Iris pigment epithelial cell (primary cell): ENCODE measurements at regions not wholly inside any gene's neighbourhood (a gene's known extent, or its start where the extent isn't known, plus 50 kb on each side); places are given as distances from the start of the nearest gene placed in this dataset.

ENCODE experiments used
- DNase-seq: peaks from one replicate; pipeline ENCODE4 v3.0.0-alpha.2; 2011; ENCODE audit warnings: low read depth

DNA sequence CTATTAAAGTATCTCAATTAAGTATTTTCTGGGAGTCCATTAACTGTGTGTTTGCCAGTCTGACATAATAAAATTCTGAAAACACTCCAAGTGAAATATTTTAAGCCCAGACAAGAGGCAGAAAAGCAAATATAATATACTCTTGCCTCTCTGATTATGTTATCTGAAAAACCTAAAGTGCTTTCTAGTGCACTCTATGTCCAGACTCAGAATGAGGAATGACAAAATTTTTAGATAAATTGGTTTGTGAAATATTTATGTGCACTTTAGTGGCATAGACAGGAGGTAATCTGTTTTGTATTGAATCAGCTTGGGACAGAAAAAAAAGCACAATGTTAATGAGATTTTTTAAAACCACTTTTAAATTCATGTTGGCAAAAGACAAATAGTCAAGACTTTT is 508.2 kb upstream of the SUCLG2 start:
- DNase-seq = no peak

DNA sequence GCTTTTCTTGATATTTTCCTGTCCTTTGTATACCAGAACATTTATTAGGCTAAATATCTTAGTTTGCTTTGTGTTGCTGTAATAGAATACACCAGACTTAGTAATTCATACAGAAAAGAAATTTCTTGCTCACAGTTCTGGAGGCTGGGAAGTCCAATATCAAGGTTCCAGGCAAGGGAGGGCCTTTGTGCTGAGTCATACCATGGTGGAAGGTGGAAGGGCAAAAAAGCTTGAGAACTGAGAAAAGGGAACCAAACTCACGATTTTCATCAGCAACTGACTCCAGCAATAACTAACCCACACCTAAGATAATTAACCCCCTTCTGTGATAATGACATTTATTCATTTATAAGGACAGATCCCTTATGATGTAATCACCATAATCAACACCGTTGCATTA is 496.9 kb upstream of the SUCLG2 start:
- DNase-seq = no peak

DNA sequence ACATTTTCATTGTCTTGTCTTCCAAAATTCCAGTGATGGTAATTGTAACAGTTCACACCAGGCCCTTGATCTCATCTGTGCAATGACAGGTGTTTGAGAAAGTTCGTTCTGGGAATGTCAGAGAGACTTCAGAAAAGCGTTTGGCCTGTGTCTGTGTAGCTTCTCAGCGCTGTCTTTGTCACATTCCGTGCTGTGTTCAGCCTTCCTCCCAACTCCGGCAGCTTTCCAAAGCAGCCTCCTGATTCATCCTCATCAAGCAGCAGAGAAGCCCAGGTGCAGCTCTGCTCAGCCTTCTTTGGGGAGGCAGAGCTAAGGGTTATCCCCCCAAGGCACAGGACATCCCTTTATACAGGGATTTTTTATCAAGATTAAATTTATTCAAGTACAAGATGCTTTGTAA is 494.0 kb upstream of the SUCLG2 start:
- DNase-seq = no peak

DNA sequence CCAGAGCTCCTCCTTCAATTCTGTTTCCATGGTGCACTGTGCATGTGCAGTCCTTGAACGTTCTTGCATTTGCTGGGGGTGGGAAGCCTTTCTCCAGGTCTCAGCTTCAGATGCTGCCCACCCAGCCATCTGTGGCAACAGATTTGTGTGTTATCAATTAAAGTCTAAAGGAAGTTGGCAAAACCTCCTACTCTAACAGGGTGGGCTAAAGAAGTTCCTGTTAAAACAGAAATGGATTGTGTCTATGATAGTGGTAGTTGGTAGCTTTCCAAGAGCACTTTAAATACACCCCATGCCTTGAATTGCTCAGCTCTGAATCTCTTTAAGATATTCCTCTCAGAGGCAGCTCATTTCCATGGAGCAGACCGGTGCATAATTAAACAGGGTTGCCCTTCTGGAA is 488.0 kb upstream of the SUCLG2 start:
- no peak for DNase-seq

DNA sequence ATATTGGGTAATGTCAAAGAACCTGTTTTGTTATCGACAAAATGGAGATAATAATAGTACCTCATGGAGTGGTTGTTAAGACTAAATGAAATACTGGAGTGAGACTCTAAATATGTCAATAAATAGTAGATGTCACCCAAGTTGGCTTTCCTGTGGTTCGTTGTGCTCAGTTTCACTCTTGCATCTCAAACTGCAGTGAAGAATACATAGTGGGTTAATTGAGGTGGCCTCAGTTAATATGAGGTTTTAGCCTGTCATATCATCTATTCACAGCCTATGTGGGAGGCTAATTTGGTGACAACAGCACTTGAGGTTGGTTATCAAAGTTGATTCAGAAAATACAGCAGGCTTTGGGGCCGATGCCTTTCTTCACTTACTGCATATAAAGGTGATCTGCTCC is 485.5 kb upstream of the SUCLG2 start:
- DNase-seq = no peak

DNA sequence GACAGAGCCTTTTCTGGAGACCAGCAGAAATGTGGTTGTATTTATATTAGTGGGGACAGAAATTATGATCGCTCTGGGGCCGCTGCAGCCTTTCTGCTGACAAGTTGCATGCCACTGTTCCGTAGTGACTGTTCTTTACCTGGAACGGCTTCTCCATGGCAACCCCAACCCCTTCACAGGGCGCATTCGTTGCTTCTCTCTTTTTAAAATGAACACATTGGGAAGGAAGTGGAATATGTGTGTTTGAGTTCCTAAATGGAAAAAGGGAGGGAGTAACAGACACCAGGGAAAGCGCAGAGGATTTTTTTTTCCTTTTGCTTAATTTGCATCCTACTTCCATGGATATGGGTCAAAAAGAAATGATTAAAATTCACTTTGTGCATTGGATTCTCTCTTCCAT is 482.0 kb upstream of the SUCLG2 start:
- DNase-seq = no peak

DNA sequence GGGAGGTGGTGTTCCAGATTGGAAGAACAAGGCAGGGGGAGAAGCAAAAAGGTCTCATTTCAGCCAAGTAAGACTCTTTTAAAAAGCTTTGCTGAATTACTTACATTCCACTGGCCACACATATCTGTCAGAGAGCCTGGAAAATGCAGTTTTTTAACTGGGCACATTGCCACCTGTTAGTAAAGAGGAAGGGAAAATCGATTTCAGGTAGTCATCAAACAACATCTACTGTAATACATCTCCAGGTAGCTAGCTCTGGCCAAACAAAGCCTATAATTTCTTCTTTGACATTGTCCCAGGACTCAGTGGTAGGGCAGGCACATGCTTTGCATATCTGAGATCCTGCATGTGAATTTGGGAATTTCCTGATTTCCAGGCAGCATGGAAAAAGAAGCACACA is 480.7 kb upstream of the SUCLG2 start:
- DNase-seq = no peak

DNA sequence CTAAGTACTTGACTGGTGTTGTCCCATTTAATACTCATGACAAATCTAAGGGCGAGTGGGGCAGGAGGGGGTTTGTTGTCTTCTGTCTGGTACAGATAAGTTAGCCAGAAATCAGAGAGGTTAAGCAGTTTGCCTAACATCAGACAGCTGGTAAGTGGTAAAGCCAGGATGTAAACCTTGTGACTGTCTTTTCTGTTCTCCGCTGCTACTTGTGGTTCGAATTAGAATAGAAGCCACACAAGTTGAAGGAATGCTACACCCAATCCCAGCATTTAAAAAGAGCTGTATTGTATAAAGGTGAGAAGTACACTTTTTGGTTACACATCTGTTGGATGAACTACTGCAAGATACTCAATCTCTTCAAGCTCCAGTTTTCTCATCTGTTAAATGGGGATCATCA is 474.7 kb upstream of the SUCLG2 start:
- DNase-seq = no peak

DNA sequence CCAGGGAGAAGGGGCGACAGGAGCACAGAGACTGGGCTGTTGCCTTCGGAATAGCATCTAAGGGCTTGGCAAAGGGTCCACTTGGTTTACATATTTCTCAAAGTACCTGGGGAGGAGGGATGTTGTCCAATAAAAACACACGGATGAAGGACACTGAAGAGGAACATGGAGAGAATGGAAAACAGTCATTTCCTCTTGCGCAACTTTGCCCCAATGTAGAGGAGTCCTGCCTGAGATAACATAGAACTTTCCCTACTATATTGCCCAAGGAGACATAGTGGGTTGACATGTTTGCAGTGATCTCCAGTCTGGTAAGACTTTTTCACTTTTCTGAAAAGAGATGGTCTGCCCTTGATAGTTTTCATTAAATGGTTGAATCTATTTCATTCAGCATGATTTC is 468.8 kb upstream of the SUCLG2 start:
- no peak for DNase-seq

DNA sequence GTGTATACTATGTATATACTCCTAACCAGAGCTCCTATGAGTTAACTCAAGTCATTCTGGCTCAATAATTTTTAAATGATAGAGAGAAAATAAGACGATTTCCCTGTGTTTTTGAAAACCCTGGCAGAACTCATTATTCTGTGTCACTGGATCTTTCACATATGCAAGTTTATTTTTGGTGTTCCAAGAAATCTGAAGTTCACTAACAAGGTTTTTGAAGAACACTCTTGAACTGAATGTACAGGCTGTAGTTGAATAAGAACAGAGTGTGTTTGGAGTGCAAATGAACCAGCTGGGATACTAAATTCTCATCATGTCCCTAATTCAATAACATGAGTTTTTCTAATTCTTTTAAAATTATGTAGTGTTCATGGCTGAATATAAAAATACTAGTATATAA is 466.9 kb upstream of the SUCLG2 start:
- DNase-seq = no peak

DNA sequence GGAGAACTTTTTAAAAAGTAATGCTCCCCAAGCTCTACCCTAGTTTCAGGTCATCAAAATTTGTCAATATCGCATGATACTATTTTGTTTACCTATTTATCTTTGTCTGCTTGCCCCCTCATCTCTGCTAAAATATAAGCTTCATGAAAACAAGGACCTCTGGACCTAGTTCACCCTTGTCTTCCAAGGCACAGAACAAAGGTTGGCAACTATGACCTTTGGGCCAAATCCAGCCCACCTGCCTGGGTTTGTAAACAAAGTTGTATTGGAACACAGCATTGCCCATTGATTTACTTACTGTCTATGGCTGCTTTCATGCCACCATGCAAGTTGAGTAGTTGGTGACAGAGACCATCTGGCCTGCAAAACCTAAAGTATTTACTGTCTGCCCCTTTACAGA is 462.2 kb upstream of the SUCLG2 start:
- no peak for DNase-seq

DNA sequence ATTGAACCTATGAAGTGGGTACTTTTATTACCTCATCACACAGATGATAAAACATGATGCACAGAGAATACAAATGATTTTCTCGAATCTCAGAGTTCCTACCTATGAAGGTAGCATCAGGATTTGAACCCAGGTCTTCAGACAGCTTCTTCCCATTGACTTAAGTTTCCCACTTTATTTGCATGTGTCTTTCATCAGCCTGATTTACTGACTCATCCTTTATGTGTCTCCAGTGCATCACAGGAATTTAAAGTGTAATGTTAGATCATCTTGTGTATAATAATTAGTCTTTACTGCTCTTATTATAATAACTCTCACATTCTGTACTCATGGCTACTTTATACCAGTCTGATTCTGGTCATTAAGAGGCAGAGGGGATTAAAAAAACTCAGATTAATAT is 449.4 kb upstream of the SUCLG2 start:
- no peak for DNase-seq

DNA sequence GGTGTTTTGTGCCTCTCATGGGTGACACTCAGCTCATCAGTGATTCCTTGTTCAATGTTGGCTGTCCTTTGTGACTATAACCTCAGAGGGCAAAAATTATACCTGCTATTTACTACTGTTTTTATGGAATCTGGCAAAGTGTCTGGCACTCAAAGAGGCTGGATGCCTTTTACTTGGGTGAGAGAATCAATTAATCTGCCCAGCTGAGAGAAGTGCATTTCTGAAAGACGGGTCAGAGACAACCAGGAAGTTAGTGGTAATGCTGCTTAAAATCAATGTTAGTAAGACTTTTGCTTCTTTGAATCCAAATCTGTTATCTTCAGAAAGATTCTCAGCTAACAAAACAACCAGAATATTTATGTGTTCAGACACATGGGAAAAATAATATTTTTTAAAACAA is 436.2 kb upstream of the SUCLG2 start:
- DNase-seq = no peak

DNA sequence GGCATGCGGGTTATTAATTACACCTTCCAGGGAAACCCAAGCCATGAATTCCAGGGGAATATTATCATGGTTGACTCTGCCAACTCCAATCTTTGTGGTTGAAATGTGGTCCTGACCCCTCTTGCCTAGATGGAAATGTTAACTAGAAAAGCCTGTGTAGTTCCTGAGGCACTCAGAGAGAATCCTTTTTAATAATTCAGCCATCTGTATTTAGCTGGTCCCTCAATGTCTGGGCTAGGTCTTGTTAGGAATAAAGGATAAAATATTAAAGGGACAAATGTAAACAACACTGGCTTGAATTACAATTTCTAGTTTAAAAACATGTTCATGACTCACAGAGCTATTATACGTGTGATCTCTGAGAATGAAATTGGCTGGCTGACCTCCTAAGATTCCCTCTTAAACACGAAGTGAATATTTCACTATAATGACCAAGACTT is 435.2 kb upstream of the SUCLG2 start:
- DNase-seq = peak; percentile 6

DNA sequence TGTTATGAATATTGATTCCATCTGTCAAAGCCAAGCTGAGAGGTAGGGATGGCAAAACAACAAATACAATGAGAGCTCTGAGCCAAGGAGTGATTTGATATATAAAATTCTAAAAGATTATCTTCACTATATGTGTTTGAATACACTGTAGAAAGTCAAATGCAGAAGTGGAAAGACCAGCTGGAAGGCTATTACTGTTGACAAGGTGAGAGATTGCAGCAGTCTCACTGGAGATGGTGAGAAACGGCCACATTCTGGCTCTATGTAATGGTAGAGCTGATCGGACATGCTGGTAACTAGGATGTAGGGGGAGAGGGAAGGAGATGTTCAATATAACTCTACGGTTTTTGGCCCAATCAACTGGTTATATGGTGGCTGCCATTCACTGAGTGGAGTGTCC is 434.2 kb upstream of the SUCLG2 start:
- no peak for DNase-seq

DNA sequence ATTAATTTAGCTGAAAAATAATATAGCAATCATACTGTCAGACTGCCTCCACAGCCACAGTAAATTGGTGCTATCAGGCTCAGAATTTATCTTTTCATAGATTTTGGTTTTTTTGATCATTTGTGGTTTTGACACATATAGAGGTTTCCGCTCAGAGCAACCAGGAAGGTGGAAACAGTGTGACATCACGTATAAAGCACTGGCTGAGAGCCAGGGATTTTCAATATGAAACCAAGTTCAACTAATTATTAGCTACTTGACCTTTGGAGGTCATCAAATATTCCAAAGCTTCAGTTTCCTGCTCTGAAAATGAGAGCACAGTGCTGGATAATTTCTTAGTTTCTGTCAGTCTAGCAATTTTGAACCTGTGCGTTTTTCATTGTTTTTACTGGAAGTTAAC is 433.8 kb upstream of the SUCLG2 start:
- DNase-seq = no peak

DNA sequence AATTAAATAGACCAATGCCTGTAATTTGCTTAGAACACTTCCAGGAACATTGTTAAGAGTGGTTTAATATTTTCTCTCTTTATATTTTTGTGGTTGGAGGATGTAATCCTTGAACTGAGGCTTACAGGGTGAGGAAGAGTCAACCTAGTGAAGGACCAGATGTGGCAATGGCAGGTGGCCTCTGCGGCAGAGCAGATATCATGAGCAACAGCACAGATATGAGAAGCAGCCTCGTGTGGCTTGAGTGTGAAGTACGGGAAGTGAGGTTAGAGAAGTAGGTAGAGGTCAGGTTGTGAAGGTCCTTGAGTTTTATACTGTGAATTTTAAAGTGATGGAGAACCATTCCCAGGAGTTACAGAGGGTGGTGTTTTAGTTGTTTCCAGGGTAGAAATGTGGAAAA is 417.6 kb upstream of the SUCLG2 start:
- DNase-seq = no peak

DNA sequence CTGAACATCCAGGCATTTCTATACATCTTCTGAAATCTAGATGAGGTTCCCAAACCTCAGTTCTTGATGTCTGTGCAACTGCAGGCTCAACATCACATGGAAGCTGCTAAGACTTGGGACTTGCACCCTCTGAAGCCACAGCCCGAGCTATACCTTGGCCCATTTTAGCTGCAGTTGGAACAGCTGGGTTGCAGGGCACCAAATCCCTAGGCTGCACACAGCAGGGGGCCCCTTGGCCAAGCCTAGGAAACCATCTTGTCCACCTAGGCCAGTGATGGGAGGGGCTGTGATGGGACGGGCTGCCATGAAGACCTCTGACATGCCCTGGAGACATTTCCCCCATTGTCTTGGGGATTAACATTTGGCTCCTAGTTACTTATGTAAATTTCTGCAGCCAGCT is 415.8 kb upstream of the SUCLG2 start:
- no peak for DNase-seq

DNA sequence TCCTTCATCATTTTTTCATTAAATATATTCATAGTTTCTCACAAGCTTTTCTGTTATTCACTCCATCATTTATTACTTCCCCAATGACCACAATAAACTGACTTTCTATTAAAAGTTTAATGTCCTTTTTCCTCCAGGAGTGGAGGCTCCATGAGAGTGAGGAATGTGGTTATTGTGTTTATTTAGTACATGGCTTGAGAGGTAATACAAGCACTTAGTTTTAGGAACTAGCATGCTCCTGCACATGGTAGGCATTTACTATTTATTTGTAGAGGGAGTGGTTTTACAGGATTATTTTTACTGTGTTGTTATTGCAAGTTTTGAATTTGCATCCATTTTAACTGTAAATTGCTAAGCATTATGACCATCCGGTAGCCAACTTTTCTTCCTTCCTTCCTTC is 412.9 kb upstream of the SUCLG2 start:
- no peak for DNase-seq

DNA sequence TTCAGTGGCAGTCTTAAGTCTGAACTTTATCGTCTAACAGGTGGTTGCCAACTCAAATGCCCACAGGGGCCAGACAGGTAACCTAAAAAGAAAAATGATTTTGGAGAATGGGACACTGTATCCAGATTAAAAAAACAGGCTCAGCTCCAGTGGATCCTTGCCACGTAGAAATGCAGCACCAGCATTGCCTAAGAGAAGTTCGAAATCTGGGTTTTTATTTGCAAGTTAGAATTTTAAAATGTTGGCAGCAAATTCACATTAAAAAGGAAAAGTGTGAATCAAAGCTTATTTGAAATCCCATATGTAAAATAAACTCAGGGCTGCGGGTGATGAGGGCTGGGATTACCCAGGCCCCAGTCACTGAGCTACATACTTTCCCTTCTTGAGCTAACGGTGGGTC is 408.5 kb upstream of the SUCLG2 start:
- DNase-seq = no peak

DNA sequence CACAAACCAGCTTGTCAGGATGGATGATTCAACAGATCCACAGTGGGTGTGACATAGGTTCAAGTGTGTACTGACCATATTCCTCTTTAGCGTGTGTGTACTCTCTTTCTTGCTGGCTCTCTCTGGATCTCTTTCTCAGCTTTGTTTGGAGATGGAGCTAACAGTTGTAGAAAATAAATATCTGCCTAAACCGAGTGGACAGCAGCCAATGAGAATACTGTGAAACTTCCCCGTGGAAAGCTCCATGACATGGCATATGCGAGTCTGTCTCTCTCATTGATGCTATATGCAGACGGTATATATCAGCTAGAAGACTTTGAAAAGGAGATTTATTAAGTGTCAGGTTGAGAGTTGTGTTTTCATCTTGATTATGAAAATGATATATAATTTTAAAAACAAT is 406.5 kb upstream of the SUCLG2 start:
- DNase-seq = no peak

DNA sequence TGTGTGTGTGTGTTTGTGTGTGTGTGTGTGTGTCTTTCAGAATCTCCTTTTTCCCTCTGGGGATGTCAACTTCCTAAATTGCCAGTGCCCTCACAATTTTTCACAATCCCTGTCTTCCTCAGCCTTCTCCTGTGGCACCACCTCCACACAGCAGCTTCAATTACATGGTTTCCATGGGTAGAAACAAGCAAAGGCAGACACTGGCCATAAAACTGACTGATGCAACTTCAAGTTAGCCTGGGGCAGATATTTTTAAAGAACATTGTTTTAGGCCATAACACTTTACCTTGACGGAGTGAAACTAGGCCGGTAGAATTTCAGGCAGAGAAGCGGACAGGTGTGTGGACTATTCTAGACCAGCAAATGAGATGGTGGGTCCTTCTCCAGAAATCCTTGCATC is 405.8 kb upstream of the SUCLG2 start:
- no peak for DNase-seq

DNA sequence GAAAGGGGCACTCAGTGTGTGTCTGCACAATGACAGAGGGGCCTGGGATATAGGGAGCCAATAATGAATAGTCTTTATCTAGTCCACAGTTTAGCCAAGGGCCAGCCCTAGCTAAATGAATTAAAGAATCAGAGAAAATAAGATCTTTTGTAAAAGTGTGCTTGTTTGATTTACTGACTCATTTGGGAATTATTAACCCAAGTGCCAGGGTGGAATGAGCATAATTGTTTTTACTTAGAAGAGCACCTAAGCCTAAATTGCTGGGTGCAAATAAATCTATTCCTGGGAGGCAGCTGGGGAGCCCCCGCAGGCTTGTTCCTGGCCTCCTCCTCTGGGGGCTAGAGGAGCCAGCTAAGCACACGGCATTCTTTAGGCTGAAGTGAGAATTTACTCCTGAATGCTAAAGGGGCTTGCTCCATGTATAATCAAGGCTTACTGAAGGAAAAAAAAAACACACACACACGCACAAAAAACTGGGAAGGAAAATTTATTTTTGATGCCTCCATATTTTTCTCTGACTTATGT is 405.3 kb upstream of the SUCLG2 start:
- DNase-seq = no peak

DNA sequence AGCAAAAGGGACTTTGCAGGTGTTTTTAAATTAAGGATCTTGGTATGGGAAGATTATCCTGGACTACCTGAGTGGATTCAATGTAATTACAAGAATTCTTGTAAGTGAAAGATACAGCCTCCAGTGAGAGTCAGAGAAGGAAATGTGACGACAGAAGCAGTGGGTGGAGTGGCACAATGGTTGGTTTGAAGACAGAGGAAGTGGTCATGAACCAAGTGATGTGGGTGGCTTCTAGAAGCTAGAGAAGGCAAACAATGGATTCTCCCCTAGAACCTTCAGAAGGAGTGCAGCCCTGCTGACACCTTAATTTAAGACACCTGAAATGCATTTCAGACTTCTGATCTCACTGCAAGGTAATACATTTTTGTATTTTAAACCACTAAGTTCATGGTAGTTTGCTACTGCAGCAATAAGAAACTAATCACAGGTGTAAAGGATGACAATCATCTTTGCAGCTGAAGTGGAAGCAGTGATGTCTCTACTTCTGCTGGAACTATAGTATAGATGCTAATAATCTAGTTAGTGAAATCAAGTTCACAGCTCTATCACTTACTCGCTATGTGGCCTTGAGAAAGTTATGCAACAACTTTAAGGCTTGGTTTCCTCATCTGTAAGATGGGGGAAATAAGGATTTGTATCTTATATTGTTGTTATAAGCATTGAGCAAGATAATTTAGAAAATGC is 403.4 kb upstream of the SUCLG2 start:
- DNase-seq = no peak

DNA sequence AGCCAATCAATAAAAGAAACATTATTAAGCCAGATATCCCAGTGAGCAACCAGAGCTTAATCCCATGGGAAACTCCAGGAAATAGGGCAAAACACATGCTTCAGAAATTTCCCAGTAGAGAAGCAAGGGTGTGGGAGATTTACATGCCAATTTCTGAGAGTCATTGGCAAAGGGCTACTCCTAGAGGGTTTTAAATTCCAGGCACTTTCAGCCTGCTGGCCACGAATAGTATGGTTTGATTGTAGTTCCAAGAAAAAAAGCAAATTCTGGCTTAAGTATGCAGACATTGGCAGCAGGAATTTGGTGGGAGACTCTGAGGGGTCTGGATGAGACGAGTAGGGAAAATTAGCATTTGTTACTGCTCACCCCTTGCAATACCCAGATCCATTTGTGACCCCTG is 402.1 kb upstream of the SUCLG2 start:
- DNase-seq = no peak
